Activated CD4-positive, alpha-beta T cell treated with anti-CD3 and anti-CD28 coated beads, Interleukin-2, amount 50 U/mL, for 1 hour (primary cell): ENCODE measurements at regions not wholly inside any gene's neighbourhood (a gene's known extent, or its start where the extent isn't known, plus 50 kb on each side); places are given as distances from the start of the nearest gene placed in this dataset.
"Not testable (repeated sequence)": the region's sequence is repeated elsewhere in the genome, so short reads cannot be mapped to it uniquely, and the experiment has no call there.

ENCODE experiments used
- DNase-seq: peaks from one replicate; pipeline ENCODE4 v3.0.0-alpha.2; 2020

DNA sequence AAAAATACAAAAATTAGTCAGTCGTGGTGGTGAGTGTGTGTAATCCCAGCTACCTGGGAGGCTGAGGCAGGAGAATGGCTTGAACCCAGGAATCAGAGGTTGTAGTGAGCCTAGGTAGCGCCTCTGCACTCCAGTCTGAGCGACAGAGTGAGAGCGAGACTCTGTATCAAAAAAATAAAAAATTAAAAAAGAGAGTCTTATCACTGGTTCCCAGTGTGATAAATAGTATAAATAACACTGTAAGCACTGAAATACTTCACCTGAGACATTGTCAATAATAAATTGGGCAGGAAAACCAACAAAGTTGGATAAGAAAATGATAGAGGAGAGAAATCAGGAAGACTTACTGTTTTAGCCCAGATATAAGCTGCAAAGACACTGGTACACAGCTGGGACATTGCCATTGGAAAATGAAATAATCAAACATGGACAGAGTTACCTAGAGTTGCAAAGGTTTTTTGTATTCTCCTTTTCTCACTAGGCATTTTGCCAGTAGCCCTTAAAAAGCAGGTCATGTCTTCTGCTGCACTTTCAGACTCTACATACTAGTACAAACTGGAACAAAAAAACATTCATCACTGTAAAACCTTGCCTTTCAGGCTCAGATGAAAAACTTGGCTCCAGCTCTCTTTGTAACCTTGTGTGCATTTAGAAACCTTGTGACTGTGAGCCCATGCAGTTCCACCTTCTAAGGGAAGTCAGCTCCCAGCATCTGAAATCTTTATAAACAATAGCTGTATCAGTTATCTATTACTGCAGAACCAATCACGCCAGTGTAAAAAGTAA, 55.0 kb upstream of the PPP1R2C start:
- DNase-seq = no peak

DNA sequence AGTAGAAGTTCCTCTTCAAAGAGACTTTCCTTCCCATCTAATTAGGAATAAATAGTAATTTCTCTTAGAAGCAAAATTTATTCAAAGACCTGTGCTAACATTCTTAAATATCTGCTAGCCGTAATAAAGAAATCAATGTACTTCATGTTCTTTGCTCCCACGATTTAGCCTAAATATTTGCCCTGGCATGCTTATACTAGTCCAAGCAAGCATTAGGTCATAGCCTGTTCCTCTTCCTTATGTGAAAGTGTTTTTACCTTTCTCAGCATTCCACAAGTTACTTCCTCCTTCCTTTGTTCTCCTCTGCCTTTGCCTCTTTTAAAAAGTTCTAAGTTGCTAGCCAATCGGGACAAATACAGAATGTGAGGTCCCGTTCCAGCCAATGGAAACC, 55.6 kb upstream of the PPP1R2C start:
- DNase-seq = not testable (repeated sequence)

DNA sequence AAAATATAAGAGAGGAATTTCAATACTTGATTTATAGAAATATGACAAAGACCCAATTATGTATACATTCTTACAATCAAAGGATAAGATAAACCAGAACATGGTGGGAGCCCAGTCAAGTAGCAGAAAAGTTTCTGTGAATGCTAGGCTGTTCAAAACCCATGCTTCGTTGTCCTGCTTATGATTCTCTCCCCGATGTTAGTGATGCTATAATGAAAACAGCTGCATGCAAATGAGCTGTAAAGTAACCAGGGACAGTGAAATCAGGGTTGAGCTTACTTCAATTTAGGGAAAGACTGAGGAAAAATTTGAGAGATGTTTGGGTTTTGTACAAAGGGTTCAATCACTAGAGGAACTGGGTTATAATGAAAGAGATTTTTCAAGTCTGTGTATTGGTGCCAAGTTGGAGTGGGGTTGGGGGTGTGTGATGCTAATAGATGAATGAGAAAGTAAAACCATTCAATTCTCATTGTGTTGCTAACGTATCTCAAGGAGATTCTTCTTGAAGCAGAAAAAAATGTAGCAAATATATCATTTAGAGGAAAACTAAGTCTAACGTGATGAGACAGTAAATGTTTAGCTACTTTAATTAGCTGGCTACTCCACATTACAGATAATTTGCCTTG, 59.3 kb upstream of the PPP1R2C start:
- DNase-seq = no peak

DNA sequence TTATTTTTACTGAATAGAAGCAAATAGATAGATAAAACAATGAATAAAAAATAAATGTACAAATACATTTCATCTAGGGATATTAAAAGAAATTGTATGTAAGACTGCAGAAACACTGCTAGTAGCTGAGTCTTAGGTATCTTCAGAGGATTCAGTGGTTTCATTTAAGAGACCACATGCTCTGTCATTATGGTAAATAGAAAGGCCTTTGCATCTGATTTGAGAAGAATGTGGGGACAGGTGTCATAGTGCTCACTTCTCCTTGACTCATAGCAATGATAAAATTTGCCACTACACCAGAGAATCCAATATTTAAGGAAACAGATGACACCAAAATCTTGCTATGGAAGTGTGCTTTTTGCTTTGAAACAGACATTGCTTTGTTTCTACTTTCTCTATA, 59.8 kb upstream of the PPP1R2C start:
- DNase-seq = no peak

DNA sequence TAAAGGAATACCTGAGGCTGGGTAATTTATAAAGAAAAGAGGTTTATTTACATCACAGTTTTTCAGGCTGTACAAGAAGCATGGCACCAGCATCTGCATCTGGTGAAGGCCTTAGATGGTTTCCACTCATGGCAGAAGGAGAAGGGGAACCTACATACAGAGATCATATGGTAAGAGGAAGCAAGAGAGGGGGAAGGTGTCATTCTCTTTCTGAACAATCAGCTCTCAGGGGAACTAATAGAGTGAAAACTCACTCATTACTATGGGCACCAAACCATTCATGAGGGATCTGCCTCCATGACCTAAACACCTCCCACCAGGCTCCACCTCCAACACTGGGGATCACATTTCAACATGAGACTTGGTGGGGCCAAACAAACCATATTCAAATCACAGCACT, 61.7 kb upstream of the PPP1R2C start:
- DNase-seq = no peak

DNA sequence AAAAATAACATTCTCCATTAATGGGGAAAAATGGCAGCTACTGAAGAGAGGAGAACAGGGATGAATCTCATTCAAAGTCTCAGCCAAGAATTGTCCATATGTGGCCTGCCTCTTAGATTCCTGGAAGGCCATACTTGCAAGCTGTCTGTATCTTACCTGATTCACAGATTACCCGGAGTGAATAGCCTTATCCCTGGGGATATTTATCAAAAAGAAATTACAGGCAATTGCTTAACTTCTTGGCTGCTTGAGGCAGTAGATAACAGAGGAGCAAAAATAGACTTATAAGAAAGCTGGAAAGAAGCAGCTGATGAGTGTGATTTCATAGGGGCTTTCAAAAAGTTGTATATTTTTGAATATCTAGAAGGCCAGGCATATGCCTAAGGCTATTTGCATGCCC, 68.8 kb upstream of the PPP1R2C start:
- DNase-seq = no peak

DNA sequence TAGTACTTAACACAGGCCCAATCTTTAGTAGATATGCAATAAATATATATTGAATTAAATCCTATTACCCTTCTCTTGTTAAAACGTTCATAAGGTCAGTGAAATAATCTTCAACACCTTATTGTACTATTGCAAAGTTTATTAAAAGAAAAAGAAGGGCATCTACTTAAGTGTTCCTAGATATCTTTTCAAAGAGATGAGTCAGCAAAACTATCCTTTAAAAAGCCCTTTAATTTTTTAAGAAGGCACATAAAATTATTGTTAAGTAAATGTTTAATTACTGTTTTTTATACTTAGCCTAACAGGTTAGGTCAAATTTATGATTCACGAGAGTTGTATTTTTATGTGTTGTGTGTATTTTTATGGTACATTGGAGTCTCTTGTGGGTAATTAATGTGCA, 77.3 kb upstream of the PPP1R2C start:
- no peak for DNase-seq

DNA sequence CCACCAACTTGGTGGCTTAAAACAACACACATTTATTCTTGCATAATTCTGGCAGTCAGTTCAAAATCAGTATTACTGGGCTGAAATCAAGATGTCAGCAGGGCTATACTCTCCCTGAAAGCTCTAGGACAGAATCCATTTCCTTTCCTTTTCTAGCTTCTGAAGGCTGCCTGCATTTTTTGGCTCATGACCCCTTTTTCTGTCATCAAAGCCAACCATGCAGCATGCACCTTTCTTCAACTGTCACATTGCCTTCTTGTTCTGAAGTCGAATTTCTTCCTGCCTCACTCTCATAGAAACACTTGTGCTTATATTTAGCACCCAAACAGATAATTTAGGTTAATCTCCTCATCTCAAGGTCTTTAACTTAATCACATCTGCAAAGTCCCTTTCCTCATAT, 79.8 kb upstream of the PPP1R2C start:
- no peak for DNase-seq

DNA sequence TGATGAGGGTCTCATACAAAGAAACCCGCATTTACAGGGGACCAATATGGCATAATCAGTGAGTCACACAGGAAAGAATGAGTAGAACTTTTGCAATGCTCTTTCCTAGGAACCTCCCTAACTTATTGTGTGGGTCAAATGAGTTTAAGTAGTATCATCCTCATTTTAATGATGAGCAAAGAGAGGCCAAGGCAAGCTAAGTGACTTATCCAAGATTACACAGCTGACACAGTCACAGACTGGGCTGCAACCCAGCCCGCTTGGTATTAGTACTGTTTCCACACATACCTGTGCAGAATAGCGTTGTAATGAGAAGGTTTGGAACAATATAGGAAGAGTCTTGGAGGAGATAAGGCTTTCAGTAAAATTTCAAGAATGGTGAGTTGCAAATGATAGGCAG, 91.0 kb upstream of the PPP1R2C start:
- DNase-seq = no peak

DNA sequence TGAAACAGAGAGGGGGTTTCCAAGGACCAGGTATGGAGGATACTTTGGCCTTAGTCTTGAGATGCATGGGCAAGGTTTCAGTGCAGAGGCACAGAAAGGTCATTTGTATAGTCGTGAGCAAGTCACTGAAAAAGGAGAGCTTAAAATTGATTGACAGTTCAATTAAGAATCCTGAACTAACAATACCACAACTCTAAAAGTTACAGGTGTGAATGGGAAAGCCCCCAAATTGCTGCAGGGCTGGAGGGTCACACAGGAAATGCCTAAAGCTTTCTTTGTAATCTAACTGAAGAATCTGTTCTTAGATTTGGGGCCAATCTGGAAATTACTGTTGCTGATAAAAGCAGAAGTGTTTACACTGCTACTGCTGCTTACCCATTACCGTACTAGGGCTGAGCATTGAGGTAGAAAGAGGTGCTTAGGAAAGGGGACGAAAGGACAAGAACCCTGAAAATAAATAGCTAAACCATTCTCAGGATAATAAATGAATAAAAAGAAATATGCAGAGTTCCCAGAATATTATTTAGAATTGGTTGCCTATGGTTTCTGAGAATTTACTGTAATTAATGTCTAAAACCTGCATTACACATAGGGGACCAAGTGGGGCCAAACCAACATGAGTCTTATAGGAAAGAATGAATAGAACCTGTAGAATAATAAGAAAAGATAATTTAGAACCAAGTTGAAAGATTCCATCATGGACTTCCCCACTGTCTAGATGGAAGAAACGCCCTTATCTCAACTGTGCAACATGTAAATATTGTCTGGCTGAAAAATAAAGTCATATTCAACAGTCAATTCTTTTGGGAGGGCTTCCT, 91.9 kb upstream of the PPP1R2C start:
- DNase-seq = no peak

DNA sequence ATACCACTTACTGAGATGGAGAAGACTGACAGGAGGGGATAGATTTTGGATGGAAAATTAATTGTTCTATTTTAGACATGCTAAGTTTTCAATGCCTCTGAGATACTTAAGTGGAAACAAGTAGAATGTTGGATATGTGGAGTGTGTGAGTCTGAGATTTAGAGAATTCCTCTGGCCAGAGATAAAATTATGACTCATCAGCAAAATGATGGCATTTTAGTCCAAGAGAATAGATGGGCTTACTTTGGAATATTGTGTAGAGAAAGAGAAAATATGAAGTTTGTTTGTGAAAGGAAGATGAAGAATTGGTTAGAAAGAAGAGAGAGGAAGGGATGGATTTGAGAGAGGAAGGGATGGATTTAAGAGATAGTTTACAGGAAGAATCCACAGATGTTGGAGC, 108.6 kb upstream of the PPP1R2C start:
- DNase-seq = no peak

DNA sequence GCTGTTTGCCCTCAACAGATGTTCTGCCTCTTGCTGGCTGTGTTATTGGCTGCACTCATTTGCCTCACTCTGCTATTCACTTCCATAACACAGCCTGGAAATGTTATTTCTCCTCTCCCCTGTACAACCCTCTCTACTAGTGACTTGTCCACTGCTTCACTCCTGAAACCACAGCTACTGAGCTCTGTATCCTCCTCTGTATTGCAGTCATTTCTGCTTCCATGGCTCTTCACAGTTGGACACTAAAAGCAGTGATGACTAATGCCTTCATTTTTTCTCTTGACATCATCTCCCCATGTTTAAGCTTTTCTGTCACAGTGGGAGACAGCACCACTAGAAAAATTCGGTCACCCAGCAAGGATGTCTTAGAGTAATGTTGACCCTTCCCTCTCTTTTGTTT, 123.0 kb upstream of the PPP1R2C start:
- DNase-seq = no peak

DNA sequence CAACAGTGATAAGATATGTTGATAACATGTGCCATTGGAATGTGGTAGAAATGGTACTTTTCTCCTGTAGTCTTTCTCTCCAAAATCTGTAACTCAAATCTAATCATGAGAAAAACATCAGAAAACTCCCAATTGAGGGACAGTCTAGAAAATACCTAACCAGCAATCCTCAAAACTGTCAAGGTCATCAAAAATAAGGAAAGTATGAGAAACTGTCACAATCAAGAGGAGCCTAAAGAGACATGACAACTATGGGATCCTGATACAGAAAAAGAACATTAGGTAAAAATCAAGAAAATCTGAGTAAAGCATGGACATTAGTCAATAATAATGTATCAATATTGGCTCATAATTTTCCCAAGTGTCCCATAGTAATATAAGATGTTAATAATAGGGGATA, 124.5 kb upstream of the PPP1R2C start:
- no peak for DNase-seq

DNA sequence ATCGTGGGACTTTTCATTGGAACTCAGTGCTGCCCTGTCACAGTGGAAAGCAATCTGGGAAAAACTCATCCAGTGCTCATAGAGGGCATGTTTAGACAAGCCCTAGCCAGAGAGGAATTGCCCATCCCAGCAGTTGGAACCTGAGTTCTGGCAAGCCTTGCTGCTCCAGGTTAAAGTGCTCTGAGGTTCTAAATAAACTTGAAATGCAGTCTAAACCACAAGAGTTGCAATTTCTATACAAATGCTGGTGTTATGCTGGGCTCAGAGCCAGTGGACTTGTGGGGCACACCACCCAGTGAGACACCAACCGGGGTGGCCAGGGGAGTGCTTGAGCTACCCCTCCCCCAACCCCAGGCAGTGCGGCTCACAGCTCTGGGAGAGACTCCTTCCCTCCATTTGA, 142.8 kb upstream of the PPP1R2C start:
- DNase-seq = no peak

DNA sequence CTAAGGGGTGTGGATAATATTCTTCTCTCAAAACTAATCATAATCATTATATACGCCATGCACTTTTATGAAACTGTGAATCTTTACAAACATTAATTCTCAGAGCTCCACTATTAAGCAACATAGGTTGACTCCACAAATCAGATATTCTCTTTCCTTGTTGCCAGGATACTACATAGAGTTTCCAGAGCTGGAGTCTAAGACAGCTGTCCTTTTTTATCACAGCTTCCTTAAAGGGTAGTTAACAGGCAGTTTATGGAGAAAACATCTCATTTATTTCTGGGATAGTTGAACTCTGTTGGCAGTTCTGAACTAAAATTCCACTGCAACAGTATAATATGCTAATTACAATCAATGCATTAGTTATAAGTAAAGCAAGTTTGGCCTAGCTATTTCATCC, 152.1 kb upstream of the PPP1R2C start:
- DNase-seq = no peak

DNA sequence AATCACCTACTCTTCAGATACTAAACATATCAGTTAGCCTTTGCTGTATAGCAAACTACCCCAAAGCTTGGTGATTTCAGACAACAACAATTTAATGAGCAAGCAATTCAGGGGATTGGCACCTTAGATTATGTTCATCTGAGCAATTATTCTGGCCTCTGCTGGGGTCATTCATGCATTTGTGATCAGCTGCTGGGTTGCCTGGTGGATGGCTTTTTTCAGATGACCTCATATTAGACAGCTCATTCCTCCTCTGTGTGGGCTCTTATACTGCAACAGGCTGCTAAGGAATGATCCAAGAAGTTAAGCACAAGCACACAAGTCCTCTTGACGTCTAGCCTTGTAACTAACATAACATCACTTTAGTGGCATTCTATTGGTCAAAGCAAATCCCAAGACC, 153.0 kb upstream of the PPP1R2C start:
- no peak for DNase-seq

DNA sequence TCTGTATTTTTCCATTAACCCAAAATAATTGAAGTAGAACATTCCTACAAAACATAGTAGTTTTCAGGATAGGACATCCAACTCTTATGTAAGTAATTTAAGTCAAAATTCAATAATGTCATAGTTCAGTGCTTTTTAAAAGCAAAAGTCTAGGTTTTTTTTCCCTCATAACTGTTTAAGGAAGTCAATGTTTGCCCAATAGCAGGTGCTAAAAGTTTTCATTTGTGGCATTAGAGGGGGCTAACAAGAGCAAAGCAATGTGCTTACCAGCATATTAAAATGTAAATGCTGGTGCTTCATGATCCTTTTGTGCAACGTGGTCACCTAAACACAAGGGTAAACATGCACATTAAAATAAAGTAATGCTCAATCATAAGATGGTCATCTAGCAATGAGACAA, 155.2 kb upstream of the PPP1R2C start:
- no peak for DNase-seq

DNA sequence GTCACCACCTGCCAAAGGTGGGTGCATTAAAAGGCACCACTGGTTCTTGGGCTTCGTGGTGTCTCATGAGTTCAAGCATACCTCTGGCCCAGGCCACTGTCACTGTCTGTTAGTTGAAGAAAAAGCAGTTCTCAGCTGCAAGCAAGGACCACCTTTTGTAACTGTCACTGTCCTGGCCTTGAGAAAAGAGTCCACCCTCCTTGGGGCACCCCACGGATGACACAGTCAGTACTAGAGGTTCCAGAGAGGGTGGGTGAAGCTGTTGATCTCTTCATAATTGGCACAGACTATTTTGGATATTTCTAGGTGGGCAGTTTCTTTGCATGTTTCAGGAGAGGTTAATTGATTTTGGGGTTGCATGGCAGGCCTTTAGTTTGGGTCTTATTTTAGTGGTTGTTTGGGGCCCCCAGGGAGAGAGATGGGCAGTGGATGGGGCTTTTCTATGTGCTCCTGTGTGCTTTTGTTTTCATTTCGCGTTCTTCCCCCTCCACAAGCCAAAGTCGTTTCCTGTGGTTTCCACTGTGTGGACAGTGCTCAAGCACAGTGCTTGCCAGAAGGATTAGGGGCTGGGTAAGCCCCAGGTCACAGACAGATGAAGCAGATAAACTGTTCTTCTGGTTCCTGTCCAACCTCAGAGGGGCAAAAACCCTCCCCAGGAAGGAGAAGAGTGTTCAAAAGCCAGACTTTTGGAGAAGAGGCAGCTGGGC, 156.2 kb upstream of the PPP1R2C start:
- DNase-seq = no peak

DNA sequence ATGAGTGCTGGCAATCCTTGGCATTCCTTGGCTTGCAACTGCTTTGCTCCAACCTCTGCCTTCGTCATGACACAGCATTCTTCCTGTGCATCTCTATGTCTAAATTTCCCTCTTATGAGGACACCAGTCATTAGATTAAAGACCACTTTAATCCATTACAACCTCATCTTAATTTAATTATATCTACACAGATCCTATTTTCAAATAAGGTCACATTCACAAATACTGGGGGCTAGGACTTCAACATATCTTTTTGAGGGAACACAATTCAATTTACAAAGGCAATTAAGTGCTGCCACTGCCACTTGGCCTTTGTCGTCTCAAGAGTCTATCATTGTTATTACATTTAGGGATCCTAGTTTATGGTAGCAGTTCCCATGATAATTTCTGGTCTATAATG, 163.7 kb upstream of the PPP1R2C start:
- no peak for DNase-seq

DNA sequence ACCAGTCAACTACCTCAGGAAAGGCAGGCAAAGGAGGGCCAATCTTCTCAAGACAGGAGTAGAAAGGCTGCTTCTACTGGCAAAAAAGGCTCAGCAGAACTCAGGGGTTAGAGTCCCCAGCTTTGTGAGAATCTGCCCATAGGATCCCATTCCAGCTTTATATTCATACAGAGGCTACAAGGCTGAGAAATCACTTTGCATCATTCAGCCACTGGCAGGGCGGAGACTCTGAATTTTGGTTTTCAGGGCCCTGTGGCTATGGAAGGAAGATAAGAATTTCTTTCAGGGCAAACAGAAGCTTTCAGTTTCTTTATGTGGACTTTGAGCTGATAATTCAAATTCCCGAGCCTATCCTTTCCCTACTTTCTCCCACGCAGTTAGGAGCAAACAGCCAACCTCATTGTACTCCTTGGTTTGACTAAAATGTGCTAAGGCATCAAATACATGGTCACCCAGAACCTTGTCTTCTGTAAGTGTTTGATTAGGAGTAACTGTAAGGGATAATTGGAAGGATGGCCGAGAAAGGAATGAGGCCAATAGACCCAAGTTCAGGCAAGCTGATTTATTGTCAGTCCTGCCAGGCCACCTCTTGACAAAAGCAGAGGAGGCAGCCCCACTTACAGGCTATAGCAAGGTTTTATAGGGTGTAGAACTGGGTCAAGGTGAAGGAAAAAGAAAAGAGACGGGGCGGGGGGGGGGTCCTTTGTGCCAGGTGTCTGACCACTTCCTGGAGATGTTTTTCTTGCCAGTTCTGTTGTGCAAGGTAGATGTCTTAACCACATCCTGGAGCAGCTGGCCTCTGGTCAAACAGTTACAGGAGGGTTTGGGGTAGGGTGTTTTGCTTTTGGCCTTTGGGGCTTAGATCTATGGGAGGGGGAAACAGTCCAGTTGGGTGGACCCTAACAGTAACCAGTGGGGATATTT, 165.3 kb upstream of the PPP1R2C start:
- no peak for DNase-seq

DNA sequence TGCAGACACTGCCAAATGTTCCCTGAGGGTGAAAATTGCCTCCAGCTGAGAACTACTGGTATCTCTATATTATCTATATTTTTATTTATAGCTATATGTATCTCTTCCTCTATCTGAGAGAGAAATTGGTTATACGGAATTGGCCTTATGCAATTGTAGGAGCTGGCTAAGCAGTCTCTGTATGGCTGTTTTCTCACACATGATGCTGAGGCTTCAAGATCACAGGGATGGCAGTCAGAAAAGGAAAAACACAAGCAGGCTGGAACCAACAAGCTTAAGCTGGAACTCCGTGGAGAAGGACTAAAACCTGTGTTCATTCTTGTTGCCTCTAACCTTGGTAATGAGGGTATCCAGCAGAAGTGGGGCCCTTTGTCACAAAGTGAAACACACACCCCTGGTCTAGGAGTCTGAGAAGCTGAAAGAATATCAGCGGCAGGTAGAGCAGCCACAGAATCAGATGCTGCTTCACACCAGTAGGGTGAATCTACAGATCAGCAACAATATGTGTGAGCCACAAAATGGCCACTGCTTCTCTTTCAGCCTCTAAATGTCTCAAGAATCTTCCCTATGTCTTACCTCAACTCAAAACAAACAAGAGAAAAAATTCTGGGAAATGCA, 166.5 kb upstream of the PPP1R2C start:
- DNase-seq = no peak
